GM21447 (cell line): ENCODE measurements at regions not wholly inside any gene's neighbourhood (a gene's known extent, or its start where the extent isn't known, plus 50 kb on each side); places are given as distances from the start of the nearest gene placed in this dataset.

Experiments used
- ATAC-seq: cut with Tn5 transposase; IDR thresholded peaks from one replicate; pipeline ENCODE4 v1.9.1; 2021; ENCODE audit not compliant: unreplicated experiment

GRCh38 chr13:109897988-109898624 is 111.7 kb upstream of the IRS2 start:
- no peak for ATAC-seq

- ATAC-seq, result no peak
These were observed 105.7 kb upstream of the IRS2 start for GRCh38 chr13:109892101-109892500.

- no peak for ATAC-seq
These were observed 98.9 kb upstream of the IRS2 start for GRCh38 chr13:109885235-109885634.

- no peak for ATAC-seq
These were observed 98.1 kb upstream of the IRS2 start for GRCh38 chr13:109884462-109884861.

- ATAC-seq, result no peak
These were observed 97.1 kb upstream of the IRS2 start for GRCh38 chr13:109883181-109884180.

- ATAC-seq, result no peak
These were observed 95.7 kb upstream of the IRS2 start for GRCh38 chr13:109881961-109882558.

GRCh38 chr13:109881347-109881725 is 95.0 kb upstream of the IRS2 start:
- ATAC-seq, result no peak

GRCh38 chr13:109880371-109881346 is 94.3 kb upstream of the IRS2 start:
- ATAC-seq, result no peak

GRCh38 chr13:109879338-109879737 is 93.0 kb upstream of the IRS2 start:
- ATAC-seq, result no peak

GRCh38 chr13:109877809-109878208 is 91.4 kb upstream of the IRS2 start:
- no peak for ATAC-seq

- no peak for ATAC-seq
These were observed 89.4 kb upstream of the IRS2 start for GRCh38 chr13:109875746-109876145.

- ATAC-seq, result no peak
These were observed 88.4 kb upstream of the IRS2 start for GRCh38 chr13:109874484-109875454.

- no peak for ATAC-seq
These were observed 87.2 kb upstream of the IRS2 start for GRCh38 chr13:109873351-109874123.

- ATAC-seq, result no peak
These were observed 86.5 kb upstream of the IRS2 start for GRCh38 chr13:109872864-109873263.

GRCh38 chr13:109870696-109871370 is 84.5 kb upstream of the IRS2 start:
- ATAC-seq, result no peak

GRCh38 chr13:109870274-109870673 is 83.9 kb upstream of the IRS2 start:
- ATAC-seq, result no peak

GRCh38 chr13:109869312-109870237 is 83.2 kb upstream of the IRS2 start:
- ATAC-seq, result no peak
